ENCODE measurements at regions not wholly inside any gene's neighbourhood (a gene's known extent, or its start where the extent isn't known, plus 50 kb on each side); places are given as distances from the start of the nearest gene placed in this dataset.

GRCh38 chr9:12463641-12464040, 229.5 kb upstream of the TYRP1 start:
- no peak for TF ChIP-seq EZH2 (IDR thresholded peaks at IDR 0.05; ENCODE audit: low read depth)
- TF ChIP-seq, protein P1, sequence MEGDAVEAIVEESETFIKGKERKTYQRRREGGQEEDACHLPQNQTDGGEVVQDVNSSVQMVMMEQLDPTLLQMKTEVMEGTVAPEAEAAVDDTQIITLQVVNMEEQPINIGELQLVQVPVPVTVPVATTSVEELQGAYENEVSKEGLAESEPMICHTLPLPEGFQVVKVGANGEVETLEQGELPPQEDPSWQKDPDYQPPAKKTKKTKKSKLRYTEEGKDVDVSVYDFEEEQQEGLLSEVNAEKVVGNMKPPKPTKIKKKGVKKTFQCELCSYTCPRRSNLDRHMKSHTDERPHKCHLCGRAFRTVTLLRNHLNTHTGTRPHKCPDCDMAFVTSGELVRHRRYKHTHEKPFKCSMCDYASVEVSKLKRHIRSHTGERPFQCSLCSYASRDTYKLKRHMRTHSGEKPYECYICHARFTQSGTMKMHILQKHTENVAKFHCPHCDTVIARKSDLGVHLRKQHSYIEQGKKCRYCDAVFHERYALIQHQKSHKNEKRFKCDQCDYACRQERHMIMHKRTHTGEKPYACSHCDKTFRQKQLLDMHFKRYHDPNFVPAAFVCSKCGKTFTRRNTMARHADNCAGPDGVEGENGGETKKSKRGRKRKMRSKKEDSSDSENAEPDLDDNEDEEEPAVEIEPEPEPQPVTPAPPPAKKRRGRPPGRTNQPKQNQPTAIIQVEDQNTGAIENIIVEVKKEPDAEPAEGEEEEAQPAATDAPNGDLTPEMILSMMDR (conservative IDR thresholded peaks at IDR 0.05), result no peak

Measured in PC-9 (cell line).